ENCODE measurements at regions not wholly inside any gene's neighbourhood (a gene's known extent, or its start where the extent isn't known, plus 50 kb on each side); places are given as distances from the start of the nearest gene placed in this dataset.
"Not testable (repeated sequence)": the region's sequence is repeated elsewhere in the genome, so short reads cannot be mapped to it uniquely, and the experiment has no call there.

GRCh38 chrX:5746231-5746630 is 482.4 kb downstream of the NLGN4X start:
- Mint-ChIP-seq H3K36me3 (no peaks in the 10 kb centered on the region), H3K9me3 (no peaks in the 10 kb centered on the region), H3K4me3 (no peak overlapping the region), H3K27ac (no peak overlapping the region), H3K4me1 (no peaks in the 10 kb centered on the region), H3K27me3 (no peaks in the 10 kb centered on the region)
- no peak for DNase-seq

GRCh38 chrX:5733501-5733900 is 495.2 kb downstream of the NLGN4X start:
- Mint-ChIP-seq H3K27ac (no peak overlapping the region), H3K36me3 (no peaks in the 10 kb centered on the region), H3K27me3 (no peaks in the 10 kb centered on the region), H3K4me3 (no peak overlapping the region), H3K4me1 (no peaks in the 10 kb centered on the region), H3K9me3 (peaks cover 1% of the 10 kb centered on the region)
- no peak for DNase-seq

- Mint-ChIP-seq H3K9me3 (peaks cover 1% of the 10 kb centered on the region), H3K36me3 (no peaks in the 10 kb centered on the region), H3K27me3 (no peaks in the 10 kb centered on the region), H3K4me1 (no peaks in the 10 kb centered on the region), H3K4me3 (no peak overlapping the region), H3K27ac (no peak overlapping the region)
- no peak for DNase-seq
Observed at GRCh38 chrX:5730556-5730955, 498.1 kb downstream of the NLGN4X start.

GRCh38 chrX:5726224-5726623 is 502.4 kb downstream of the NLGN4X start:
- H3K36me3 Mint-ChIP-seq = no peaks in the 10 kb centered on the region
- no peak for DNase-seq
- no peak overlapping the region for H3K27ac Mint-ChIP-seq
- H3K9me3 Mint-ChIP-seq = no peaks in the 10 kb centered on the region
- H3K4me3 Mint-ChIP-seq = no peak overlapping the region
- H3K4me1 Mint-ChIP-seq = no peaks in the 10 kb centered on the region
- H3K27me3 Mint-ChIP-seq = no peaks in the 10 kb centered on the region

- H3K27ac Mint-ChIP-seq = no peak overlapping the region
- no peaks in the 10 kb centered on the region for H3K4me1 Mint-ChIP-seq
- H3K9me3 Mint-ChIP-seq = no peaks in the 10 kb centered on the region
- H3K36me3 Mint-ChIP-seq = no peaks in the 10 kb centered on the region
- no peak for DNase-seq
- H3K27me3 Mint-ChIP-seq = no peaks in the 10 kb centered on the region
- no peak overlapping the region for H3K4me3 Mint-ChIP-seq
Observed at GRCh38 chrX:5724123-5724522, 504.5 kb downstream of the NLGN4X start.

- no peaks in the 10 kb centered on the region for H3K27me3 Mint-ChIP-seq
- no peaks in the 10 kb centered on the region for H3K36me3 Mint-ChIP-seq
- peaks cover 4% of the 10 kb centered on the region for H3K9me3 Mint-ChIP-seq
- no peaks in the 10 kb centered on the region for H3K4me1 Mint-ChIP-seq
- DNase-seq = no peak
- H3K4me3 Mint-ChIP-seq = no peak overlapping the region
- no peak overlapping the region for H3K27ac Mint-ChIP-seq
Observed at GRCh38 chrX:5718651-5719050, 510.0 kb downstream of the NLGN4X start.

GRCh38 chrX:5716666-5717065 is 512.0 kb downstream of the NLGN4X start:
- peaks cover 4% of the 10 kb centered on the region for H3K9me3 Mint-ChIP-seq
- H3K36me3 Mint-ChIP-seq = no peaks in the 10 kb centered on the region
- no peak overlapping the region for H3K4me3 Mint-ChIP-seq
- H3K27ac Mint-ChIP-seq = no peak overlapping the region
- H3K27me3 Mint-ChIP-seq = no peaks in the 10 kb centered on the region
- no peaks in the 10 kb centered on the region for H3K4me1 Mint-ChIP-seq
- DNase-seq = no peak

GRCh38 chrX:5708251-5708650 is 520.4 kb downstream of the NLGN4X start:
- no peaks in the 10 kb centered on the region for H3K9me3 Mint-ChIP-seq
- H3K36me3 Mint-ChIP-seq = no peaks in the 10 kb centered on the region
- no peak overlapping the region for H3K4me3 Mint-ChIP-seq
- DNase-seq = no peak
- H3K4me1 Mint-ChIP-seq = no peaks in the 10 kb centered on the region
- H3K27me3 Mint-ChIP-seq = no peaks in the 10 kb centered on the region
- H3K27ac Mint-ChIP-seq = no peak overlapping the region

- H3K36me3 Mint-ChIP-seq = no peaks in the 10 kb centered on the region
- H3K4me3 Mint-ChIP-seq = no peak overlapping the region
- DNase-seq = no peak
- no peak overlapping the region for H3K27ac Mint-ChIP-seq
- no peaks in the 10 kb centered on the region for H3K27me3 Mint-ChIP-seq
- H3K4me1 Mint-ChIP-seq = no peaks in the 10 kb centered on the region
- no peaks in the 10 kb centered on the region for H3K9me3 Mint-ChIP-seq
Observed at GRCh38 chrX:5702890-5703289, 525.8 kb downstream of the NLGN4X start.

GRCh38 chrX:5695971-5696370 is 532.7 kb downstream of the NLGN4X start:
- Mint-ChIP-seq H3K4me1 (no peaks in the 10 kb centered on the region), H3K36me3 (no peaks in the 10 kb centered on the region)
- DNase-seq = no peak

GRCh38 chrX:5683996-5684395 is 544.7 kb downstream of the NLGN4X start:
- Mint-ChIP-seq H3K4me1 (no peaks in the 10 kb centered on the region), H3K27ac (no peak overlapping the region), H3K4me3 (no peak overlapping the region), H3K36me3 (no peaks in the 10 kb centered on the region), H3K9me3 (peaks cover 2% of the 10 kb centered on the region), H3K27me3 (no peaks in the 10 kb centered on the region)
- no peak for DNase-seq

More at GRCh38 chrX:5695971-5696370, 532.7 kb downstream of the NLGN4X start:
- no peaks in the 10 kb centered on the region for H3K9me3 Mint-ChIP-seq
- H3K27me3 Mint-ChIP-seq = no peaks in the 10 kb centered on the region
- no peak overlapping the region for H3K27ac Mint-ChIP-seq
- H3K4me3 Mint-ChIP-seq = no peak overlapping the region

- H3K4me1 Mint-ChIP-seq = no peaks in the 10 kb centered on the region
- peaks cover 2% of the 10 kb centered on the region for H3K9me3 Mint-ChIP-seq
- H3K27me3 Mint-ChIP-seq = no peaks in the 10 kb centered on the region
- no peak for DNase-seq
- H3K36me3 Mint-ChIP-seq = no peaks in the 10 kb centered on the region
- H3K4me3 Mint-ChIP-seq = no peak overlapping the region
- no peak overlapping the region for H3K27ac Mint-ChIP-seq
Observed at GRCh38 chrX:5681159-5681558, 547.5 kb downstream of the NLGN4X start.

GRCh38 chrX:5674036-5674435 is 554.6 kb downstream of the NLGN4X start:
- Mint-ChIP-seq H3K27me3 (no peaks in the 10 kb centered on the region), H3K4me1 (no peaks in the 10 kb centered on the region), H3K4me3 (no peak overlapping the region), H3K36me3 (no peaks in the 10 kb centered on the region), H3K27ac (no peak overlapping the region), H3K9me3 (peaks cover 4% of the 10 kb centered on the region)
- no peak for DNase-seq

- DNase-seq = no peak
- no peaks in the 10 kb centered on the region for H3K27me3 Mint-ChIP-seq
- H3K27ac Mint-ChIP-seq = no peak overlapping the region
- H3K4me1 Mint-ChIP-seq = no peaks in the 10 kb centered on the region
- no peaks in the 10 kb centered on the region for H3K36me3 Mint-ChIP-seq
- peaks cover 4% of the 10 kb centered on the region for H3K9me3 Mint-ChIP-seq
- no peak overlapping the region for H3K4me3 Mint-ChIP-seq
Observed at GRCh38 chrX:5672099-5672498, 556.6 kb downstream of the NLGN4X start.

GRCh38 chrX:5666689-5667088 is 562.0 kb downstream of the NLGN4X start:
- H3K4me3 Mint-ChIP-seq, H3K9me3 Mint-ChIP-seq, H3K4me1 Mint-ChIP-seq, H3K27me3 Mint-ChIP-seq, H3K27ac Mint-ChIP-seq, H3K36me3 Mint-ChIP-seq, DNase-seq: not testable (repeated sequence)

- DNase-seq = no peak
- no peak overlapping the region for H3K4me3 Mint-ChIP-seq
- H3K9me3 Mint-ChIP-seq = peaks cover 2% of the 10 kb centered on the region
- H3K4me1 Mint-ChIP-seq = no peaks in the 10 kb centered on the region
- H3K36me3 Mint-ChIP-seq = no peaks in the 10 kb centered on the region
- H3K27me3 Mint-ChIP-seq = no peaks in the 10 kb centered on the region
- H3K27ac Mint-ChIP-seq = no peak overlapping the region
Observed at GRCh38 chrX:5656544-5656943, 572.1 kb downstream of the NLGN4X start.

GRCh38 chrX:5650904-5651303 is 577.8 kb downstream of the NLGN4X start:
- Mint-ChIP-seq H3K4me1 (no peaks in the 10 kb centered on the region), H3K9me3 (peaks cover 2% of the 10 kb centered on the region), H3K36me3 (no peaks in the 10 kb centered on the region), H3K27ac (no peak overlapping the region), H3K27me3 (no peaks in the 10 kb centered on the region), H3K4me3 (no peak overlapping the region)
- DNase-seq = no peak
